Bronchial epithelial cell (primary cell): ENCODE measurements at regions not wholly inside any gene's neighbourhood (a gene's known extent, or its start where the extent isn't known, plus 50 kb on each side); places are given as distances from the start of the nearest gene placed in this dataset.

Source experiments
- DNase-seq: peaks from one replicate; pipeline ENCODE4 v3.0.0-alpha.2; 2010; ENCODE audit warnings: low read depth
- FAIRE-seq: peaks from 2 replicates; lab custom pipeline; 2011; peaks lifted over from hg19 to GRCh38; lab: Jason Lieb, UNC
- H3K27me3 ChIP-seq: 2 replicates; pipeline ENCODE4 v1.5.1; 2011; ENCODE audit warnings: low read length; ENCODE audit not compliant: control insufficient read depth, insufficient read depth
- H3K36me3 ChIP-seq: 2 replicates; pipeline ENCODE4 v1.5.1; 2011; ENCODE audit warnings: low read length; ENCODE audit not compliant: control insufficient read depth, insufficient read depth
- H3K4me3 ChIP-seq: 2 replicates; pipeline ENCODE4 v1.5.1; 2011; ENCODE audit warnings: mild to moderate bottlenecking, low read depth, low read length, control low read depth
- CTCF ChIP-seq: IDR thresholded peaks from 2 replicates; pipeline ENCODE4 v1.5.1; 2011; ENCODE audit warnings: mild to moderate bottlenecking, moderate library complexity, low read length, control low read depth, inconsistent platforms; ENCODE audit not compliant: insufficient read depth, severe bottlenecking

- DNase-seq (peak; percentile 94), FAIRE-seq (no peak)
- TF ChIP-seq CTCF: no peak
- H3K4me3 ChIP-seq: no peak overlapping the region
- H3K27me3 ChIP-seq: no peaks in the 10 kb centered on the region
- no peaks in the 10 kb centered on the region for H3K36me3 ChIP-seq
These were observed 70.4 kb upstream of the RASEF start for GRCh38 chr9:83133316-83133715.

- TF ChIP-seq CTCF: no peak
- FAIRE-seq (no peak), DNase-seq (peak; percentile 49)
- no peaks in the 10 kb centered on the region for H3K36me3 ChIP-seq
- no peaks in the 10 kb centered on the region for H3K27me3 ChIP-seq
- no peak overlapping the region for H3K4me3 ChIP-seq
These were observed 69.8 kb upstream of the RASEF start for GRCh38 chr9:83132768-83133167.

GRCh38 chr9:83130541-83130940 is 67.6 kb upstream of the RASEF start:
- TF ChIP-seq CTCF: no peak
- Histone ChIP-seq H3K27me3 (no peaks in the 10 kb centered on the region), H3K36me3 (no peaks in the 10 kb centered on the region), H3K4me3 (no peak overlapping the region)
- FAIRE-seq (peak; percentile 93), DNase-seq (peak; percentile 96)

- Histone ChIP-seq H3K36me3 (no peaks in the 10 kb centered on the region), H3K4me3 (no peak overlapping the region), H3K27me3 (no peaks in the 10 kb centered on the region)
- DNase-seq: no peak
- no peak for TF ChIP-seq CTCF
- FAIRE-seq: no peak
These were observed 62.7 kb upstream of the RASEF start for GRCh38 chr9:83125671-83126070.

- peak; percentile 80 for DNase-seq
- FAIRE-seq: no peak
These were observed 56.9 kb upstream of the RASEF start for GRCh38 chr9:83119873-83120272.

More at GRCh38 chr9:83119873-83120272, 56.9 kb upstream of the RASEF start:
- TF ChIP-seq CTCF: no peak
- Histone ChIP-seq H3K27me3 (no peaks in the 10 kb centered on the region), H3K36me3 (no peaks in the 10 kb centered on the region), H3K4me3 (no peak overlapping the region)
